ENCODE measurements at regions not wholly inside any gene's neighbourhood (a gene's known extent, or its start where the extent isn't known, plus 50 kb on each side); places are given as distances from the start of the nearest gene placed in this dataset.

GRCh38 chr4:62870451-62870850 lies 1538.8 kb downstream of the TECRL start:
- no peak for TF ChIP-seq CTCF (IDR thresholded peaks at IDR 0.05)
- no peak for TF ChIP-seq POLR2A (IDR thresholded peaks at IDR 0.05)
- no peak for TF ChIP-seq POLR2AphosphoS5 (IDR thresholded peaks at IDR 0.05)

Data from prostate gland (tissue), 2 donors.